ENCODE measurements at regions not wholly inside any gene's neighbourhood (a gene's known extent, or its start where the extent isn't known, plus 50 kb on each side); places are given as distances from the start of the nearest gene placed in this dataset.

DNA sequence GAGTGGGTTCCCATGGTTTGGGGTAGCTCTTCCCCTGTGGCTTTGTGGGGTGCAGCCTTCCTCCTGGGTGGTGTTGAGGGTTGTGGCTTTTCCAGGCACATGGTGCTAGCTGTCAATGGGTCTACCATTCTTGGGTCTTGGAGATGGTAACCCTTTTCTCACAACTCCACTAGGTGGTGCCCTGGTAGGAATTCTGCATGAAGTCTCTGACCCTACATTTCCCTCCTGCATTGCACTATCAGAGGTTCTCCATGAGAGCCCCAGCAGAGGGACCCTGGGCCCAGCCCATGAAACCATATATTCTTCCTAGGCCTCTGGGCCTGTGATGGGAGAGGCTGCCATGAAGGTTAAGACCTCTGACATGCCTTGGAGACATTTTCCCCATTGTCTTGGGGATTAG, 1093.3 kb downstream of the SLC16A7 start:
- TF ChIP-seq, protein P1, sequence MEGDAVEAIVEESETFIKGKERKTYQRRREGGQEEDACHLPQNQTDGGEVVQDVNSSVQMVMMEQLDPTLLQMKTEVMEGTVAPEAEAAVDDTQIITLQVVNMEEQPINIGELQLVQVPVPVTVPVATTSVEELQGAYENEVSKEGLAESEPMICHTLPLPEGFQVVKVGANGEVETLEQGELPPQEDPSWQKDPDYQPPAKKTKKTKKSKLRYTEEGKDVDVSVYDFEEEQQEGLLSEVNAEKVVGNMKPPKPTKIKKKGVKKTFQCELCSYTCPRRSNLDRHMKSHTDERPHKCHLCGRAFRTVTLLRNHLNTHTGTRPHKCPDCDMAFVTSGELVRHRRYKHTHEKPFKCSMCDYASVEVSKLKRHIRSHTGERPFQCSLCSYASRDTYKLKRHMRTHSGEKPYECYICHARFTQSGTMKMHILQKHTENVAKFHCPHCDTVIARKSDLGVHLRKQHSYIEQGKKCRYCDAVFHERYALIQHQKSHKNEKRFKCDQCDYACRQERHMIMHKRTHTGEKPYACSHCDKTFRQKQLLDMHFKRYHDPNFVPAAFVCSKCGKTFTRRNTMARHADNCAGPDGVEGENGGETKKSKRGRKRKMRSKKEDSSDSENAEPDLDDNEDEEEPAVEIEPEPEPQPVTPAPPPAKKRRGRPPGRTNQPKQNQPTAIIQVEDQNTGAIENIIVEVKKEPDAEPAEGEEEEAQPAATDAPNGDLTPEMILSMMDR (optimal IDR thresholded peaks at IDR 0.05 in 1 of 3, IDR thresholded peaks at IDR 0.05 in 1 of 3, conservative IDR thresholded peaks at IDR 0.05 in 1 of 3; ENCODE audit: extremely low read depth in 1 of 3, insufficient read depth in 2 of 3, low read length in 3 of 3) = no peak
- TF ChIP-seq EZH2 (IDR thresholded peaks at IDR 0.05; ENCODE audit: low read length) = no peak
